ENCODE measurements at regions not wholly inside any gene's neighbourhood (a gene's known extent, or its start where the extent isn't known, plus 50 kb on each side); places are given as distances from the start of the nearest gene placed in this dataset.

DNA sequence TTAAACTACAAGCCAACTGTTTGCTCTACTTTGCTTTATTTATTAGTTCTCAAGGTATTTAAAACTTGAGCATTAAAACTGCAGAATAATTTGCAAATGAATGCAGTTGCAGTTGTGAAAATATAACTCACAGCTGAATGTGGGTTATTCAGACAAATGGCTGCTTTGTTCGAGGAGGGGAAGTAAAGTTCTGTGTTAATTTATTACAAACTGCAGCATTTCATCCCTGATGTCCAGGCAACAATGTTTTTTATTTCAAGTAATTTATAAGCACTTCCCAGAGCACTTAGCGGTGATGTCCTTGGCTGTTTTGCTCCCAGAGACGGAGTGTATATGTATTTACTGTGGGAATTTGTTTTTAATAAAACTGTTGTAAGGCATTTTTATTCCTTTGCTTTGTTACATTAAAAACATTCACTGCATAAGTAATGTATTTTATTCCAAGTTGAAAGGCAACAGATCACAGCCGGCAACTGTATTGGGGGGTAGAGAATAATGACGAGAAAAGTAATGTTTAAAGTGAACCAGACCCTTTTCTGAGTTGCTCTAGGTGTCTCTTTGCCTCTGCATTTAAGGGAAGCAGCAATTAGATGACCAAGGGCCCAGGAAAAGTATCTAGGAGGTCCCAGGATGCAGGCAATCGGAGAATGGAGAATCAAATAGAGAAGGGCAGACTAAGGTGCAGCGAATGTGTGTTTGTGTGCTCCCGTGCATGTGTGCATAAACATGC lies 291.2 kb upstream of the SALL1 start:
- H3K79me1 ChIP-seq (ENCODE audit: low read depth in 1 of 2, low read length in 2 of 2): no peaks in the 10 kb centered on the region
- dilution Hi-C loops (cut with HindIII; ENCODE audit: low sequenced_read_pairs, unreplicated experiment) (no loop called here), in situ Hi-C loops (cut with MboI; ENCODE audit: low sequenced_read_pairs) (no loop called here), intact Hi-C loops (cut with micrococcal nuclease) (no loop called here)
- H2BK20ac ChIP-seq (ENCODE audit: low read depth, low read length): no peak overlapping the region
- ChIA-PET CTCF (interaction anchor here (0.6 to 1.1 kb wide), 2 partner anchors 9 to 13 kb away, joined by 3 read pairs; no protein-coding TSS in a partner anchor), POLR2A (ENCODE audit: unreplicated experiment) (no interaction called here)
- no peak overlapping the region for H2AFZ ChIP-seq (replicated peaks; ENCODE audit: low read length, poor library complexity)
- no peak overlapping the region for H2BK120ac ChIP-seq (ENCODE audit: low read depth, low read length)
- TF ChIP-seq, protein P1, sequence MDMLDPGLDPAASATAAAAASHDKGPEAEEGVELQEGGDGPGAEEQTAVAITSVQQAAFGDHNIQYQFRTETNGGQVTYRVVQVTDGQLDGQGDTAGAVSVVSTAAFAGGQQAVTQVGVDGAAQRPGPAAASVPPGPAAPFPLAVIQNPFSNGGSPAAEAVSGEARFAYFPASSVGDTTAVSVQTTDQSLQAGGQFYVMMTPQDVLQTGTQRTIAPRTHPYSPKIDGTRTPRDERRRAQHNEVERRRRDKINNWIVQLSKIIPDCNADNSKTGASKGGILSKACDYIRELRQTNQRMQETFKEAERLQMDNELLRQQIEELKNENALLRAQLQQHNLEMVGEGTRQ (IDR thresholded peaks at IDR 0.05; ENCODE audit: low read depth, low read length): no peak
- TF ChIP-seq, protein P2, sequence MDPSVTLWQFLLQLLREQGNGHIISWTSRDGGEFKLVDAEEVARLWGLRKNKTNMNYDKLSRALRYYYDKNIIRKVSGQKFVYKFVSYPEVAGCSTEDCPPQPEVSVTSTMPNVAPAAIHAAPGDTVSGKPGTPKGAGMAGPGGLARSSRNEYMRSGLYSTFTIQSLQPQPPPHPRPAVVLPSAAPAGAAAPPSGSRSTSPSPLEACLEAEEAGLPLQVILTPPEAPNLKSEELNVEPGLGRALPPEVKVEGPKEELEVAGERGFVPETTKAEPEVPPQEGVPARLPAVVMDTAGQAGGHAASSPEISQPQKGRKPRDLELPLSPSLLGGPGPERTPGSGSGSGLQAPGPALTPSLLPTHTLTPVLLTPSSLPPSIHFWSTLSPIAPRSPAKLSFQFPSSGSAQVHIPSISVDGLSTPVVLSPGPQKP (IDR thresholded peaks at IDR 0.05; ENCODE audit: borderline replicate concordance, low read depth, low read length): no peak
- no peak for TF ChIP-seq RFX5 (IDR thresholded peaks at IDR 0.05; ENCODE audit: low read depth, low read length)
- no peak for TF ChIP-seq BHLHE40 (IDR thresholded peaks at IDR 0.05; ENCODE audit: low read depth, low read length)
- no peak for TF ChIP-seq RCOR1 (IDR thresholded peaks at IDR 0.05; ENCODE audit: insufficient replicate concordance, low read length)
- no peak for TF ChIP-seq CEBPB (IDR thresholded peaks at IDR 0.05; ENCODE audit: low read depth, low read length)
- TF ChIP-seq, protein P3, sequence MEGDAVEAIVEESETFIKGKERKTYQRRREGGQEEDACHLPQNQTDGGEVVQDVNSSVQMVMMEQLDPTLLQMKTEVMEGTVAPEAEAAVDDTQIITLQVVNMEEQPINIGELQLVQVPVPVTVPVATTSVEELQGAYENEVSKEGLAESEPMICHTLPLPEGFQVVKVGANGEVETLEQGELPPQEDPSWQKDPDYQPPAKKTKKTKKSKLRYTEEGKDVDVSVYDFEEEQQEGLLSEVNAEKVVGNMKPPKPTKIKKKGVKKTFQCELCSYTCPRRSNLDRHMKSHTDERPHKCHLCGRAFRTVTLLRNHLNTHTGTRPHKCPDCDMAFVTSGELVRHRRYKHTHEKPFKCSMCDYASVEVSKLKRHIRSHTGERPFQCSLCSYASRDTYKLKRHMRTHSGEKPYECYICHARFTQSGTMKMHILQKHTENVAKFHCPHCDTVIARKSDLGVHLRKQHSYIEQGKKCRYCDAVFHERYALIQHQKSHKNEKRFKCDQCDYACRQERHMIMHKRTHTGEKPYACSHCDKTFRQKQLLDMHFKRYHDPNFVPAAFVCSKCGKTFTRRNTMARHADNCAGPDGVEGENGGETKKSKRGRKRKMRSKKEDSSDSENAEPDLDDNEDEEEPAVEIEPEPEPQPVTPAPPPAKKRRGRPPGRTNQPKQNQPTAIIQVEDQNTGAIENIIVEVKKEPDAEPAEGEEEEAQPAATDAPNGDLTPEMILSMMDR (conservative IDR thresholded peaks at IDR 0.05; ENCODE audit: low read depth, low read length): no peak
- TF ChIP-seq MXI1 (IDR thresholded peaks at IDR 0.05; ENCODE audit: borderline replicate concordance, low read depth, low read length): no peak
- TF ChIP-seq MAZ (IDR thresholded peaks at IDR 0.05; ENCODE audit: borderline replicate concordance, low read depth, low read length): no peak
- no peak for TF ChIP-seq MAFK (IDR thresholded peaks at IDR 0.05; ENCODE audit: low read depth, low read length)
- TF ChIP-seq RAD21 (IDR thresholded peaks at IDR 0.05; ENCODE audit: low read length): no peak
- no peak for TF ChIP-seq CHD1 (IDR thresholded peaks at IDR 0.05; ENCODE audit: low read depth, low read length)
- no peak for TF ChIP-seq POLR2A (IDR thresholded peaks at IDR 0.05; ENCODE audit: low read depth, low read length)
- no peak for TF ChIP-seq FOS (IDR thresholded peaks at IDR 0.05; ENCODE audit: low read depth, low read length)
- no peak overlapping the region for H4K5ac ChIP-seq (ENCODE audit: low read depth, low read length)
- ATAC-seq (ENCODE audit: low read depth) (no peak), DNase-seq (no peak)
- no peaks in the 10 kb centered on the region for H3K4me1 ChIP-seq (ENCODE audit: control insufficient read depth, insufficient read depth, low read length)
- no CpG with 5 or more reads among the region's 8 CpGs for WGBS, 2 experiments (ENCODE audit: extremely low coverage in 2 of 2, insufficient read length in 1 of 2)
- no peak overlapping the region for H2BK5ac ChIP-seq (ENCODE audit: low read depth, low read length, poor library complexity, severe bottlenecking)
- no peaks in the 10 kb centered on the region for H3K9me3 ChIP-seq (ENCODE audit: control insufficient read depth, insufficient read depth, low read length)
- no peak overlapping the region for H3K4ac ChIP-seq (ENCODE audit: low read depth, low read length)
- no peak overlapping the region for H2AK5ac ChIP-seq (ENCODE audit: low read depth, low read length)
- no peak overlapping the region for H3K14ac ChIP-seq (replicated peaks; ENCODE audit: low read depth, low read length)
- BruUV-seq (replicated peaks): no TSS peak
- H3K56ac ChIP-seq (ENCODE audit: extremely low read depth, insufficient read depth, low read length): no peak overlapping the region
- no peaks in the 10 kb centered on the region for H3K36me3 ChIP-seq (ENCODE audit: control insufficient read depth, insufficient read depth, low read length)
- no peak overlapping the region for H4K8ac ChIP-seq (ENCODE audit: low read depth in 2 of 2, low read length in 2 of 2)
- H3K4me3 ChIP-seq (ENCODE audit: insufficient read depth, low read depth, low read length): no peak overlapping the region
- H3K27ac ChIP-seq (ENCODE audit: insufficient read depth, low read length): no peak overlapping the region
- H4K91ac ChIP-seq (ENCODE audit: insufficient read depth, low read depth, low read length): no peak overlapping the region
- no peaks in the 10 kb centered on the region for H3K9me1 ChIP-seq (ENCODE audit: insufficient read depth, low read length)
- no peak overlapping the region for H3K4me2 ChIP-seq (ENCODE audit: low read depth, low read length)
- no peak overlapping the region for H2AK9ac ChIP-seq (replicated peaks; ENCODE audit: low read depth, low read length, poor library complexity)
- H3K18ac ChIP-seq (ENCODE audit: low read depth, low read length): no peak overlapping the region
- H3K23ac ChIP-seq (ENCODE audit: low read depth, low read length): no peak overlapping the region
- H3K9ac ChIP-seq (ENCODE audit: low read depth, low read length): no peak overlapping the region
- peaks cover 3% of the 10 kb centered on the region; the same call in 1 of the 2 replicates for H3K27me3 ChIP-seq (ENCODE audit: control insufficient read depth, insufficient read depth, low read length)
- no peaks in the 10 kb centered on the region for H4K20me1 ChIP-seq (ENCODE audit: insufficient read depth, low read length)
- no peak overlapping the region for H2BK15ac ChIP-seq (ENCODE audit: low read depth, low read length)

Data from IMR-90 (cell line).